ENCODE measurements at regions not wholly inside any gene's neighbourhood (a gene's known extent, or its start where the extent isn't known, plus 50 kb on each side); places are given as distances from the start of the nearest gene placed in this dataset.

- intact Hi-C loops (cut with micrococcal nuclease): no loop called here
- Mint-ChIP-seq H3K27me3 (ENCODE audit: insufficient read depth) (no peaks in the 10 kb centered on the region), H3K9me3 (no peaks in the 10 kb centered on the region), H3K36me3 (ENCODE audit: low read depth) (no peaks in the 10 kb centered on the region), H3K4me3 (no peak overlapping the region), H3K4me1 (ENCODE audit: low read depth) (no peaks in the 10 kb centered on the region), H3K27ac (no peak overlapping the region)
- DNase-seq (ENCODE audit: low spot score): no peak
These were observed 312.8 kb upstream of the PKDCC start for GRCh38 chr2:41735006-41735405.

- Mint-ChIP-seq H3K9me3 (no peaks in the 10 kb centered on the region), H3K4me1 (ENCODE audit: low read depth) (no peaks in the 10 kb centered on the region), H3K4me3 (no peak overlapping the region), H3K27ac (no peak overlapping the region), H3K36me3 (ENCODE audit: low read depth) (no peaks in the 10 kb centered on the region), H3K27me3 (ENCODE audit: insufficient read depth) (no peaks in the 10 kb centered on the region)
- no peak for DNase-seq (ENCODE audit: low spot score)
- intact Hi-C loops (cut with micrococcal nuclease): no loop called here
These were observed 312.3 kb upstream of the PKDCC start for GRCh38 chr2:41735476-41735875.

GRCh38 chr2:41736105-41736567 is 311.7 kb upstream of the PKDCC start:
- Mint-ChIP-seq H3K9me3 (no peaks in the 10 kb centered on the region), H3K4me1 (ENCODE audit: low read depth) (no peaks in the 10 kb centered on the region), H3K36me3 (ENCODE audit: low read depth) (no peaks in the 10 kb centered on the region), H3K4me3 (no peak overlapping the region), H3K27ac (no peak overlapping the region), H3K27me3 (ENCODE audit: insufficient read depth) (no peaks in the 10 kb centered on the region)
- intact Hi-C loops (cut with micrococcal nuclease): no loop called here
- DNase-seq (ENCODE audit: low spot score): no peak

GRCh38 chr2:41736586-41736985 is 311.2 kb upstream of the PKDCC start:
- no peaks in the 10 kb centered on the region for H3K4me1 Mint-ChIP-seq (ENCODE audit: low read depth)
- intact Hi-C loops (cut with micrococcal nuclease): no loop called here
- no peaks in the 10 kb centered on the region for H3K27me3 Mint-ChIP-seq (ENCODE audit: insufficient read depth)
- no peak overlapping the region for H3K4me3 Mint-ChIP-seq
- no peaks in the 10 kb centered on the region for H3K36me3 Mint-ChIP-seq (ENCODE audit: low read depth)
- H3K9me3 Mint-ChIP-seq: no peaks in the 10 kb centered on the region
- no peak overlapping the region for H3K27ac Mint-ChIP-seq
- no peak for DNase-seq (ENCODE audit: low spot score)

GRCh38 chr2:41737888-41738287 is 309.9 kb upstream of the PKDCC start:
- intact Hi-C loops (cut with micrococcal nuclease): no loop called here
- no peak overlapping the region for H3K27ac Mint-ChIP-seq
- H3K27me3 Mint-ChIP-seq (ENCODE audit: insufficient read depth): no peaks in the 10 kb centered on the region
- no peaks in the 10 kb centered on the region for H3K9me3 Mint-ChIP-seq
- no peak for DNase-seq (ENCODE audit: low spot score)
- H3K36me3 Mint-ChIP-seq (ENCODE audit: low read depth): no peaks in the 10 kb centered on the region
- H3K4me1 Mint-ChIP-seq (ENCODE audit: low read depth): no peaks in the 10 kb centered on the region
- no peak overlapping the region for H3K4me3 Mint-ChIP-seq

- no peak overlapping the region for H3K27ac Mint-ChIP-seq
These were observed 305.7 kb upstream of the PKDCC start for GRCh38 chr2:41741951-41742595.

GRCh38 chr2:41743324-41743723 is 304.5 kb upstream of the PKDCC start:
- Mint-ChIP-seq H3K4me1 (ENCODE audit: low read depth) (no peaks in the 10 kb centered on the region), H3K4me3 (no peak overlapping the region), H3K27me3 (ENCODE audit: insufficient read depth) (no peaks in the 10 kb centered on the region), H3K27ac (no peak overlapping the region), H3K36me3 (ENCODE audit: low read depth) (no peaks in the 10 kb centered on the region), H3K9me3 (no peaks in the 10 kb centered on the region)
- intact Hi-C loops (cut with micrococcal nuclease): no loop called here
- no peak for DNase-seq (ENCODE audit: low spot score)

More at GRCh38 chr2:41741951-41742595, 305.7 kb upstream of the PKDCC start:
- Mint-ChIP-seq H3K4me1 (ENCODE audit: low read depth) (no peaks in the 10 kb centered on the region), H3K27me3 (ENCODE audit: insufficient read depth) (no peaks in the 10 kb centered on the region), H3K9me3 (no peaks in the 10 kb centered on the region), H3K36me3 (ENCODE audit: low read depth) (no peaks in the 10 kb centered on the region), H3K4me3 (no peak overlapping the region)
- intact Hi-C loops (cut with micrococcal nuclease): no loop called here
- DNase-seq (ENCODE audit: low spot score): no peak

GRCh38 chr2:41750829-41751228 is 297.0 kb upstream of the PKDCC start:
- Mint-ChIP-seq H3K4me1 (ENCODE audit: low read depth) (no peaks in the 10 kb centered on the region), H3K4me3 (no peak overlapping the region), H3K36me3 (ENCODE audit: low read depth) (no peaks in the 10 kb centered on the region), H3K27ac (no peak overlapping the region), H3K9me3 (no peaks in the 10 kb centered on the region), H3K27me3 (ENCODE audit: insufficient read depth) (peaks cover 4% of the 10 kb centered on the region)
- intact Hi-C loops (cut with micrococcal nuclease): no loop called here
- DNase-seq (ENCODE audit: low spot score): no peak

- no peaks in the 10 kb centered on the region for H3K9me3 Mint-ChIP-seq
- no peak overlapping the region for H3K4me3 Mint-ChIP-seq
- no peak overlapping the region for H3K27ac Mint-ChIP-seq
- intact Hi-C loops (cut with micrococcal nuclease): no loop called here
- H3K4me1 Mint-ChIP-seq (ENCODE audit: low read depth): no peaks in the 10 kb centered on the region
- no peaks in the 10 kb centered on the region for H3K36me3 Mint-ChIP-seq (ENCODE audit: low read depth)
- H3K27me3 Mint-ChIP-seq (ENCODE audit: insufficient read depth): no peaks in the 10 kb centered on the region
- DNase-seq (ENCODE audit: low spot score): no peak
These were observed 287.9 kb upstream of the PKDCC start for GRCh38 chr2:41759880-41760279.

GRCh38 chr2:41763141-41763540 is 284.7 kb upstream of the PKDCC start:
- intact Hi-C loops (cut with micrococcal nuclease): no loop called here
- DNase-seq (ENCODE audit: low spot score): no peak
- no peaks in the 10 kb centered on the region for H3K4me1 Mint-ChIP-seq (ENCODE audit: low read depth)
- H3K27me3 Mint-ChIP-seq (ENCODE audit: insufficient read depth): no peaks in the 10 kb centered on the region
- H3K27ac Mint-ChIP-seq: no peak overlapping the region
- H3K4me3 Mint-ChIP-seq: no peak overlapping the region
- no peaks in the 10 kb centered on the region for H3K9me3 Mint-ChIP-seq
- H3K36me3 Mint-ChIP-seq (ENCODE audit: low read depth): no peaks in the 10 kb centered on the region

GRCh38 chr2:41764131-41764530 is 283.7 kb upstream of the PKDCC start:
- intact Hi-C loops (cut with micrococcal nuclease): no loop called here
- no peak for DNase-seq (ENCODE audit: low spot score)
- Mint-ChIP-seq H3K4me3 (no peak overlapping the region), H3K27me3 (ENCODE audit: insufficient read depth) (no peaks in the 10 kb centered on the region), H3K27ac (no peak overlapping the region), H3K36me3 (ENCODE audit: low read depth) (no peaks in the 10 kb centered on the region), H3K9me3 (no peaks in the 10 kb centered on the region), H3K4me1 (ENCODE audit: low read depth) (no peaks in the 10 kb centered on the region)

GRCh38 chr2:41764919-41765318 is 282.9 kb upstream of the PKDCC start:
- DNase-seq (ENCODE audit: low spot score): no peak
- intact Hi-C loops (cut with micrococcal nuclease): no loop called here
- H3K9me3 Mint-ChIP-seq: no peaks in the 10 kb centered on the region
- no peak overlapping the region for H3K27ac Mint-ChIP-seq
- no peaks in the 10 kb centered on the region for H3K4me1 Mint-ChIP-seq (ENCODE audit: low read depth)
- no peak overlapping the region for H3K4me3 Mint-ChIP-seq
- no peaks in the 10 kb centered on the region for H3K36me3 Mint-ChIP-seq (ENCODE audit: low read depth)
- H3K27me3 Mint-ChIP-seq (ENCODE audit: insufficient read depth): no peaks in the 10 kb centered on the region

GRCh38 chr2:41768310-41768709 is 279.5 kb upstream of the PKDCC start:
- intact Hi-C loops (cut with micrococcal nuclease): no loop called here
- H3K27me3 Mint-ChIP-seq (ENCODE audit: insufficient read depth): no peaks in the 10 kb centered on the region
- no peak for DNase-seq (ENCODE audit: low spot score)
- no peaks in the 10 kb centered on the region for H3K4me1 Mint-ChIP-seq (ENCODE audit: low read depth)
- H3K27ac Mint-ChIP-seq: no peak overlapping the region
- H3K9me3 Mint-ChIP-seq: no peaks in the 10 kb centered on the region
- H3K4me3 Mint-ChIP-seq: no peak overlapping the region
- H3K36me3 Mint-ChIP-seq (ENCODE audit: low read depth): no peaks in the 10 kb centered on the region

GRCh38 chr2:41771710-41772109 is 276.1 kb upstream of the PKDCC start:
- Mint-ChIP-seq H3K4me1 (ENCODE audit: low read depth) (no peaks in the 10 kb centered on the region), H3K36me3 (ENCODE audit: low read depth) (no peaks in the 10 kb centered on the region), H3K27ac (no peak overlapping the region), H3K27me3 (ENCODE audit: insufficient read depth) (peaks cover 2% of the 10 kb centered on the region), H3K4me3 (no peak overlapping the region), H3K9me3 (no peaks in the 10 kb centered on the region)
- DNase-seq (ENCODE audit: low spot score): no peak
- intact Hi-C loops (cut with micrococcal nuclease): no loop called here

Data from activated T-helper 1 cell treated with anti-CD3 and anti-CD28 coated beads, Interleukin-12 subunit alpha, Interleukin-12 subunit beta, Interleukin-2, Interleukin-4 antibody, amounts not matched to agents 30 ng/mL and 10 ng/mL and 1 ng/mL, durations not matched to agents 14 hours and 24 hours and 36 hours (primary cell).